GM20431 (cell line): ENCODE measurements at regions not wholly inside any gene's neighbourhood (a gene's known extent, or its start where the extent isn't known, plus 50 kb on each side); places are given as distances from the start of the nearest gene placed in this dataset.

ENCODE experiments used
- in situ Hi-C: fragments of 300-500 bp; cut with MseI, MboI; formaldehyde crosslinking; loops from one replicate; pipeline ENCODE4 v1.15.0; 2020; ENCODE audit warnings: low sequenced_read_pairs; ENCODE audit not compliant: unreplicated experiment

- in situ Hi-C loops, result loop anchor here (25.0 kb wide), 2 partner anchors 334 to 809 kb away; no protein-coding TSS in a partner anchor
Measured at GRCh38 chr10:60446070-60446833, 56.6 kb upstream of the ANK3 start.

- in situ Hi-C loops, result loop anchor here (25.0 kb wide), 2 partner anchors 332 to 807 kb away; no protein-coding TSS in a partner anchor
Measured at GRCh38 chr10:60444494-60445064, 54.9 kb upstream of the ANK3 start.

GRCh38 chr10:60443346-60443745 lies 53.7 kb upstream of the ANK3 start:
- in situ Hi-C loops, result loop anchor here (25.0 kb wide), 2 partner anchors 331 to 806 kb away; no protein-coding TSS in a partner anchor

GRCh38 chr10:60441515-60441914 lies 51.8 kb upstream of the ANK3 start:
- in situ Hi-C loops, result loop anchor here (25.0 kb wide), 2 partner anchors 329 to 804 kb away; no protein-coding TSS in a partner anchor

GRCh38 chr10:60439641-60440040 lies 50.0 kb upstream of the ANK3 start:
- in situ Hi-C loops, result loop anchor here (25.0 kb wide), 2 partner anchors 327 to 802 kb away; no protein-coding TSS in a partner anchor
